ENCODE measurements at regions not wholly inside any gene's neighbourhood (a gene's known extent, or its start where the extent isn't known, plus 50 kb on each side); places are given as distances from the start of the nearest gene placed in this dataset.

DNA sequence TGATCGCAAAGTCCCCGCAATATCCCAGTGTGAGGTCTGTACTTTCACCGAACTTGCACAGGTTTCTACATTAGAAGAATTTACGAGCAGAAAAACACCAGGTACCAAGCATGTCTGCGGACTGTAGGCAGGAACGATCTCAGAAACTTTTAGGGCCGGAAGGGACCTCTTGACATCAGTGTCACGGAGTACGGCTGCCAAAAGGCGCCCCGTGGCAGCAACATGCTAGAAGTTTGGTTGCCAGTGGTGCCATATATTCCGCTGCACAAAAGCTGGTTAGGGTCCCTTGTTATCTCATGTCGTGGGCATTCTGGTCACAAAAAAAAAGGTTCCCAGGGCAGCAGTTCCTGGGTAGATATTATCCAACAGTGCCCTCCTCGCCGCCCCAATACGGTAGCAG is 61.0 kb upstream of the DCAF8L1 start:
- no peak for ATAC-seq (ENCODE audit: low read depth)
- no peak for TF ChIP-seq CTCF (IDR thresholded peaks at IDR 0.05; ENCODE audit: poor library complexity, severe bottlenecking)

DNA sequence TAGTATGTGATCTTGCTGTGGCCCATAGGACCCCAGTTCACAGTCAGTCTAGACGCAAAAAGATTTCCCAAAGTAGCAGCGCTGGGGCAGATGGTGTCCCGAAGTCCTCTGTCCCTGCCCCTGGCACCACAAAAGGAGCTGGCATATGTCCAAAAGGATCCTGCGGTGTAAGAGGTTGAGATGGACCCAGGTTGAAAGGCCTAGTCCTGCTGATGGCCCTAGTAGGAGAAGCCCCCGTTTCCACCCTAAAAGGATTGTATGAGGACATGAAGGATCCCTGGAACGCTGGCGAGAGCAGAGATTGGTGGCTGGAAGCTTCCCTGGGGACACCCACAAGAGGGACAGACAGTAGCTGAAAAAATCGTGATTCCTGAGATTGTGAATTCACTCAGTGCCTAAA is 58.0 kb upstream of the DCAF8L1 start:
- DNase-seq (ENCODE audit: low spot score) (no peak), ATAC-seq (ENCODE audit: low read depth) (no peak)
- Histone ChIP-seq H3K27me3 (ENCODE audit: insufficient read depth, poor library complexity, severe bottlenecking) (no peaks in the 10 kb centered on the region), H3K36me3 (ENCODE audit: low read depth) (no peaks in the 10 kb centered on the region), H3K4me1 (ENCODE audit: insufficient read depth, poor library complexity, severe bottlenecking) (no peaks in the 10 kb centered on the region), H3K4me3 (ENCODE audit: severe bottlenecking) (no peak overlapping the region), H3K9me3 (ENCODE audit: severe bottlenecking) (no peaks in the 10 kb centered on the region), H3K27ac (ENCODE audit: poor library complexity, severe bottlenecking) (no peak overlapping the region)
- TF ChIP-seq CTCF (IDR thresholded peaks at IDR 0.05; ENCODE audit: poor library complexity, severe bottlenecking): no peak

More for the DNA sequence above, 61.0 kb upstream of the DCAF8L1 start:
- Histone ChIP-seq H3K27me3 (ENCODE audit: insufficient read depth, poor library complexity, severe bottlenecking) (no peaks in the 10 kb centered on the region), H3K27ac (ENCODE audit: poor library complexity, severe bottlenecking) (no peak overlapping the region), H3K4me3 (ENCODE audit: severe bottlenecking) (no peak overlapping the region), H3K4me1 (ENCODE audit: insufficient read depth, poor library complexity, severe bottlenecking) (no peaks in the 10 kb centered on the region), H3K36me3 (ENCODE audit: low read depth) (no peaks in the 10 kb centered on the region), H3K9me3 (ENCODE audit: severe bottlenecking) (no peaks in the 10 kb centered on the region)
- DNase-seq (ENCODE audit: low spot score): no peak
